HG02678 (cell line): ENCODE measurements at regions not wholly inside any gene's neighbourhood (a gene's known extent, or its start where the extent isn't known, plus 50 kb on each side); places are given as distances from the start of the nearest gene placed in this dataset.

Experiments used
- ATAC-seq: cut with Tn5 transposase; IDR thresholded peaks from one replicate; pipeline ENCODE4 v1.9.1; 2021; ENCODE audit warnings: mild to moderate bottlenecking, moderate library complexity; ENCODE audit not compliant: unreplicated experiment

DNA sequence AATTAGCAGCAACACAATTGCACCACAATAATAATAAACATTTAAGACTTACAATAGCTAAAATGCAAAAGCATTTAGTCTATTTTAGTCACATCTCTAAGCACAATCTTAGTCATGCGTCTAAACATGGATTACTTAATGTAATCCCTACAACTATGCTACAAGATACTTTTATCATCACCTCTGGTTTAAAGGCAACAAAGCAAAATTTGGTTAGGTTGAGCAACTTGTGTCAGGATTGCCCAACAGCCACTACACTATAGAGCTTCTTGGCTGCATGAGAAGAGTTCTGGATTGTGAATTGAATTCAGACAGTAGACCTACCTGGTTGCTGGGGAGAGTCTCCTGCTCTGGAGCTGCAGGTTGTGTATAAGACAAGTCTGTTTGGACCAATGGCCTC is 146.5 kb upstream of the PUDP start:
- ATAC-seq, result no peak

DNA sequence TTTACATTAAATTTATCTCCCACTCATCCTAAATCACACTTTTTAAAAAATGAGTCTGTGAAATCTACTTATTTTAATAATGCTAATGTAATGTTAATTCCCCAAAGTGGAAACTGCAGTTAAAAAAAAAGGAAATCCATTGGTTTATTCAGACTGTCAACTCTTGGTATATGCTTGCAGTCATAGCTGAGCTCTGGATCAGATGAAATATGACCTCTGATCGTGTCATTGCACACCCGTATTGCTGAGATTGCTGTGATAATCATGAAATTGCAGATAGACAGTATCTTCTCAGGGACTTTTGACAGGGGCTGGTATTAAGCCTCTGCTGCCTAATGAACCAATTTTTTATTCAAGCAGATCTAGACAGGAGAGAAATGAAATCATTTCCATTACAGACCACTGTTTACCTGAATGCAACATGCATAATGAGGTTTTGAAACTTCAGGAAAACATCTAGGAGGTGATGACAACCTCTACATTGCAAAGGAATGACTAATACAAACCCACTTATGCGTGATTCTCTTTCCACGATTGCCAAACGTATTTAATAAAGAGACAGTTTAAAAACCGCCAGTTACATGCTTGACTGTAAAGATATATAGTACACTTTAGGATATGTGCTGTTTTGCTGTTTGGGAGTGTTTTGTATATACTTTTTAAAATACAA is 138.3 kb upstream of the PUDP start:
- no peak for ATAC-seq

- no peak for ATAC-seq
These were observed 137.8 kb upstream of the PUDP start for GRCh38 chrX:7285765-7286164.

GRCh38 chrX:7283741-7284140 is 135.8 kb upstream of the PUDP start:
- ATAC-seq, result no peak

DNA sequence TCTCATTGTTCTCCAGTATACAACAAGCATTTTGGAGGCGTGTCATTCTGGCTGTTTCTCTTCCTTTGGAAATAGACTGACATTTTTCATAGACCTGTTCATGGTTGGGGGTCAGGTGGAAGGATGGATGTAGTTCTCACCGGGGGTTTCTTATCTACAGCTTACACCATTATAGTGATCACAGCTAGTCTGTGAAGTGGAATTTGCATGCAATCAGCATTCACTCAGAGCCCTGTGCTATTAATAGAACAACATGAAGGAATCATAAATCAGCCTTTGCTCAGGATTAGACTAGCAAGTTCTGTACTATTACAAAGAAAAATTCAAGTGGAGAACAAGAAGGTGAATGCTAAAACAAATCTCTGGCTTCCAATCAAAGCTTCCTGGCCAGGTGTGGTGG is 132.6 kb upstream of the PUDP start:
- no peak for ATAC-seq

- no peak for ATAC-seq
These were observed 124.4 kb upstream of the PUDP start for GRCh38 chrX:7272346-7272745.

GRCh38 chrX:7270933-7271332 is 123.0 kb upstream of the PUDP start:
- no peak for ATAC-seq

DNA sequence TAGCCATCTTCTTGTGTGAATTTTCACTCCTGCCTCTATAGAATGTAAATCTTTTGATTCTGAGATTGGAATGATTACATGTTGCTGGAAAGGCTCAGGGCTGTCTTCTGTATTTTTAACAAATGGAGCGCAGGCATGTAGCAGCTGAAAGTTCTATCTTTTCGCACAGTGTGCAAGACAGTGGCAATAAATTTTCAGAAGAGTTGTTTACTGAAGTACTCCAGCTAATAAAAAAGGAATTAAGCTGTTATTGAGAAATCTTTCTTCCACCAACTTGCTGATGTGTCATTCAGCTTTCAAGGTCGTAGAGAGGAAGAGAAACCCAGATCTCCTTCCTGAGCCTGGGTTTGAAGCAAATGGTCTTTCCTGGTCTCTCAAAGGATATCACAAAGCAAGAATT is 122.0 kb upstream of the PUDP start:
- no peak for ATAC-seq

DNA sequence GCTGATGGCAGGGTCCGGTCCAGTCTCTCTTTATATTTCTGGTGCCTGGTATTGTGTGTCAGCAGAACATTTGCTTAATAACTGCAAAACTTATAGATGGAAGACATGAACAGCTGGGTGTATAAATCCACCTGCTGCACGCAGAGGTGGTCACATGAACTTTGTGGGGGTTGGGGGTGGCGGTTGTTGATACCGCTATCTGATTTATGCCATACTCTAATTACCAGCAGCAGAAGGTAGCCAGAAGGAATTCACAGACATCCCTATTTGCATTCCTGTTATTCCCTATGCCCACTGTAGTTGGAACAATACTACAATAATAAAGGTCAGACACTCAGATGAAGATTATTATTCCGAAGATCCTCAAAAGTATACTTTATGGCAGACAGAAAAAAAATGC is 121.6 kb upstream of the PUDP start:
- ATAC-seq, result no peak

- ATAC-seq, result no peak
These were observed 118.3 kb upstream of the PUDP start for GRCh38 chrX:7266288-7266687.

GRCh38 chrX:7264399-7264798 is 116.4 kb upstream of the PUDP start:
- ATAC-seq, result peak; percentile 61

DNA sequence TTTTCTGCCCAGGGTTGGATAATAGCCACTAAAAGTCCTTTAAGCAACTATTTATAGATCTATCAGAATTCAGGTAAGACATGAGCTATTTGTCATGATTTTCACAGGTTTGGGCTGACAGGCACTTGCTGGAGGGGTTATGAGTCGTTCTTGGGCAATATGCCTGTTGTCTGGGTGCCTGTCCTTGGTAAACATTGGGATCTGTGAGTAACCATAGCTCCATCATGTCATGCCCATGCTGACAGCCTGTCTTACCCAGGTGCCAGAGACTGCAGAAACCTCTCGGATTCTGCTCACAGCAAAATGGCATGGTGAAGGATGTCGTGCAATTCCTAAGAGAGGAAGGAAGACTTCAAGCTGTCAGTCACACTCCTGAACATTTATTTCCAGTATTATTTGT is 116.0 kb upstream of the PUDP start:
- no peak for ATAC-seq

- ATAC-seq, result no peak
These were observed 115.4 kb upstream of the PUDP start for GRCh38 chrX:7263330-7263729.

DNA sequence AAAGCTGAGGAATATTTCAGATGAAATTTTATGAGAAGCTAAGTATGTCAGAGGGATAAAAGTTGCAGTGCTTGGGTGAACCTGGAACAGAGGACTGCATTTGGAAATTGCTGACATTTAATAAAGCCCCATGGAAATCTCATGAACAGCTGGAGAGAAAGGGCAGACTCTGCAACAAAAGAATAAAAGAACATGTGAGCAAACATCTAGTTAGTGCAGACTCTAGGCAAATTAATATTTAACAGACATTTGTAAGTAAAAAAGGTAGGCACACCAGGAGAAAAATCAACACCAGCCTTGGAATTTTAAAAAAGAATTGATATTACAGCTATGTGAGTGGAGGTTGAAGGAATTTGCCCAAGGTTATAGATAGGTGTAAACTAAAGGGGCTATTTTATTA is 114.6 kb upstream of the PUDP start:
- no peak for ATAC-seq

DNA sequence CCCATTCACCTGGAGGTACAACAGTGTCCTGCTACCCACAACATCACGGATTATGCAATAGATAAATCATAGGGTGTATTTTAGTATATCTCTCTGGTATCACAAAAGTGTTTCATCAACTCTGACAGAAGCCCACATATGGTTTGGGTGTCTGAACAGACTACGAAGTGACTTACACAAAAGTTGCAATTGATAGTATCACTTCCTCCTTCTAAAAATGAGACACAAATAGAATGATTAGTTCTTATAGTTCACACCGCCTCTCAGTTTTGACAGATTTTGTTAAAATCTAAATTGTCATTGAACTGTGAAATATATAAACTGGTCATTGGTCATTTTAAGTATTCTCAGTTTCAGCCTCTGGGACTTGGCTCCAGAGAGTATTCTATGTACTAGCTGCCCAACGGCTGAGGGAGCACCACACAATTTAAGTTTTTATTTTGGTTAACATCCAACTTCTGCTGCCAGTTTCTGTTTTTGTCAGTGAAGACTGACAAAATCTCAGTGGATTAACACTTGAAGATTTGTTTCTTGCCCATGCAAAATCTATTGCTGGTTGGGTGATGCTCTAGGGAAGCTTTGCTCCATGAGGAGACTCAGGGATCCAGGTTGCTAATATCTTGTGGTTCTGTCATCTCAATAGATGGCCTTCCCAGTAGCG is 113.8 kb upstream of the PUDP start:
- peak; percentile 84 for ATAC-seq

DNA sequence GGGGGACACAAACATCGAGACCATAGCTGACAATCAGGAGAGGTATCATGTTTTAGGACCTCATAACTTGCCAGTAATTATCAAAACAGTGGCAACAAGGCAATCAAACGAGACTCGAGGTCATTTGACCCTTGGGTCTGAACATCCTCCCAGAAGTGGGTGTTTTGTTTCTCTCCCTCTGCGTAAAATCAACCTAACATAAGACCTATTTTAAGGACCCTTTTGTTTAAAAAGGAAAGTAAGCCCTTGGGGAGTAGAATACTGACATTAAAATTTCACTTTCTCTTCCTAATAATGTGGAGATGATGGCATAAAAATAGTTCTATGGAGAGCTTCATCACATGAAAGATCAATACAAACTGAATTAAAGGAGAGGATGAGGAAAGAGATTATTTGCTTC is 106.2 kb upstream of the PUDP start:
- ATAC-seq, result no peak

DNA sequence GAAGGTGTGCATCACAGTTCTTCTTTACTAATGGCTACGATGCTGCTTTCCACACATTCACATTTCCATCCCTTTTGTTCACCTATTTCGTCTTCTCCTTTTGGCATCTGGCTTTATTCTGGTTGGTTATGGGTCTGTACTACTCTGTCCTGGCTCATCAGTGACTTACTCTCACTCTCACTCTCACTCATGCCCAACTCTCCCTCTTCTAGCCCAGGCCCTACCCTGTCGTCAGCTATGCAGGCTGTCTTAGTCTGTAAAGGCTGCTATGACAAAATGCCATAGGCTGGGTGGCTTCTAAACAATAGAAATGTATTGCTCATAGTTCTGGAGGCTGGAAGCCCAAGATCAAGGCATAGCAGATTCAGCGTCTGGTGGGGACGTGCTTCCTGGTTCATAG is 105.6 kb upstream of the PUDP start:
- ATAC-seq, result no peak

- no peak for ATAC-seq
These were observed 104.2 kb upstream of the PUDP start for GRCh38 chrX:7252013-7252610.

DNA sequence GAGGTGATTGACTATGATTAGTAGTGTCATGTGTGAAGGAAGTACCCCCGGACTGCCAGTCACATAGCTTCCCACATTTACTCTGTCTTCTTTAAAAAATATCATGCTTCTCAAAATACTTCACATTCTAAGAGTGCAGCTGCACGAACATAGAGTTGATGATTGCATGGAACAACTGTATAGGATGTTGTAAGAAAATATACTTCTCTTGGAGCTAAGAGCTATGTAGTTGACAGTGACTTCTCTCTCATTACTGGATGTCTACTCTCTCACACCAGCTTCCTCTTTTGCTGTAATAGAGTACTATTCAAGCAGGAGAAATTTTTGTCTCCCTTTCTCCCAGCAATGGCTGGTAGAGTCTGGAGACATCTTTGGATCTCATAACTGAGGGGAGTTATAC is 99.4 kb upstream of the PUDP start:
- no peak for ATAC-seq

DNA sequence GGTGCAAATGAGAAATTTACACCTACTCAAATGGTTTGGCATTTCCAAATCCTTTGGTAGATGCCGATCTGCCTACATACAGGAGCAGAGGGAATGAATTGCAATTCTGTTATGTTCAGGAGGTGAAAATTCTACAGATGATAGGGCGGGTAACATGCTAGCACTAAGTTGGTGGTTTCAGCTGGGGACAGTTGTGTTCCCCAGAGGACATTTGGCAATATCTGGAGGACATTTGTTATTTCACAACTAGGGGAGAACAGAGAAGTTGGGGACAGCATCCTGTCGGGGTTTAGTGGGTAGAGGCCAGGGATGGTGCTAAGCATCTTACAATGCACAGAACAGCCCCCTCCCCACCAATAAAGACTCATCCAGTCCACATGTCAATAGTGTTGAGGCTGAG is 96.5 kb upstream of the PUDP start:
- no peak for ATAC-seq

DNA sequence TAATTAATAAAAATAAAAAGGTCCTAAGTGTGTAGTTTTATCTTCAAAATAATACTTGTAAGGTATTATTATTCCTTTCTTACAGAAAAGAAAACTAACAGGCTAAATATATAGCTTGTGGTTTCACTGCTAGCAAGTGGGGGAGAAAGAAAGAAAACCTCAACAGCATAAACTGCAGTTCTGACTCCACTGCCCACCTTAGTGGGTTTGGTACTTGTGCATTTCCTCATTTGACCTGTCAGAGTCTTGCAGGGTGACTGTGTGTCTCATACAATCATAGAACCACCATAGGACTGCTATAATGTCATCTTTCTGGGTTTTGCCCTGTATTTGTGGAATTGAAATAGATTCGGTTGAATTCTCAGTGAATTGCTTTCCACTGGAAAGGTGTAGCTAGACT is 94.7 kb upstream of the PUDP start:
- ATAC-seq, result peak; percentile 96

DNA sequence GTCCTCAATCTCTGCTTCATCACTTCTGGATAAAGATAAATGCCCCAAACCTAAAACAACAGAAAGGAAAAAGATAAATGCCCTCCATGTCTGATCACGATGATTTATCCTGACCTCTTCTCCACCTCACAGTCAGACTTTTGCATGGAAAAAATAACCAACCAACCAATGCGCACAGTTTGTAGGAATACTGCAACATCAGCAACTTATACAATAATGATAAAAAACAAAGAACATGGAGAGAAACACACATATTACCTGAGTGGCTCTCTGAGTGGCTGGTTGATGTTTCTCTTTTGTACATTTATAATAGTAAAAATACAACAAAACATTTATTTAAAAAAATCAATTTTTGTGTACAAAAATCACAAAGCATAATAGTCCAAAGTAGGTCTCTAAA is 93.0 kb upstream of the PUDP start:
- no peak for ATAC-seq

DNA sequence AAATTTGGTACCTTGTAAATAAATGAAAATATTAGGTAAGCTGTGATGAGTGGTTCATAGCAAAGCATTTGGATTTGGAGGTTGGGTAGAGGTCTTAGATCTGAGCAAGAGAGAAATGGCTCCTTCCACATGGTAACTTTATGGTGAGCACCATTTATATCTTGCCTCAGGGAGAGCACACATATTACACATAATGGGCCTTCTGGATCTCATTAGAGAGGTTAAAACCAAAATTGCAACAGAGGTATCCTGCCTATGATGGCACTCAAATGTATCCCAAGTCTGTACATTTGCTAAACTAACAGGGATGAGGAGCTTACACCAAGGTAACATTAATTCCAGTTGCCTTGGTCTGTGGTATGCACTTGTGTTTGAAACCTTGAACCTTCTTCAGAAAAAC is 87.1 kb upstream of the PUDP start:
- ATAC-seq, result no peak
